Lung (tissue), 11 donors: ENCODE measurements at regions not wholly inside any gene's neighbourhood (a gene's known extent, or its start where the extent isn't known, plus 50 kb on each side); places are given as distances from the start of the nearest gene placed in this dataset.

Experiments used
- ATAC-seq: fragments of 200-7000 bp; cut with Tn5 transposase; one replicate; pipeline ENCODE4 v1.9.1; 2020; ENCODE audit warnings: moderate number of reproducible peaks; ENCODE audit not compliant: insufficient read depth, low FRiP score
- DNase-seq, 3 donors: peaks; one replicate each; pipeline ENCODE4 v3.0.0-alpha.2; 2013 to 2017
- H3K27ac ChIP-seq, 2 donors: one replicate each; pipeline ENCODE4 v1.5.1; 2013; ENCODE audit warnings: mild to moderate bottlenecking in 2 of 2, moderate library complexity in 2 of 2, control low read depth in 1 of 2, inconsistent platforms in 1 of 2, low read depth in 1 of 2, low read length in 1 of 2
- H3K27me3 ChIP-seq, 3 donors: one replicate each; pipeline ENCODE4 v1.5.1; 2013; ENCODE audit warnings: low read length in 2 of 3; ENCODE audit not compliant: control insufficient read depth in 3 of 3, insufficient read depth in 3 of 3
- H3K36me3 ChIP-seq, 4 donors: one replicate each; pipeline ENCODE4 v1.5.1; 2013; ENCODE audit warnings: low read length in 4 of 4, mild to moderate bottlenecking in 1 of 4, moderate library complexity in 1 of 4; ENCODE audit not compliant: control insufficient read depth in 4 of 4, insufficient read depth in 4 of 4
- H3K4me1 ChIP-seq, 5 donors: one replicate each; pipeline ENCODE4 v1.5.1; 2013; ENCODE audit warnings: low read length in 5 of 5, mild to moderate bottlenecking in 2 of 5, moderate library complexity in 1 of 5; ENCODE audit not compliant: control insufficient read depth in 5 of 5, insufficient read depth in 5 of 5
- H3K4me3 ChIP-seq: one replicate; pipeline ENCODE4 v1.5.1; 2013; ENCODE audit warnings: mild to moderate bottlenecking, control low read depth, moderate library complexity
- H3K9ac ChIP-seq, 2 donors: one replicate each; pipeline ENCODE4 v1.5.1; 2013; ENCODE audit warnings: low read length in 2 of 2, control low read depth in 1 of 2; ENCODE audit not compliant: insufficient read depth in 1 of 2
- H3K9me3 ChIP-seq, 4 donors: one replicate each; pipeline ENCODE4 v1.5.1; 2013; ENCODE audit warnings: low read length in 3 of 4, mild to moderate bottlenecking in 1 of 4, moderate library complexity in 1 of 4; ENCODE audit not compliant: control insufficient read depth in 4 of 4, insufficient read depth in 3 of 4
- CTCF ChIP-seq: IDR thresholded peaks from 2 replicates; pipeline ENCODE4 v1.5.1; 2012; ENCODE audit warnings: mild to moderate bottlenecking; ENCODE audit errors: control extremely low read depth, extremely low read depth
- WGBS, 2 donors: extraction: QIAGEN DNeasy Blood & Tissue Kit; methylation state at CpG; one replicate each; pipeline ENCODE4 v1.1.7; 2013; 5-methylcytosine and 5-hydroxymethylcytosine counted together
- donor health status: control.
- donor health status: control.
- donor health status: Bipolar disorder and iron deficiency.
- donor health status: healthy.
- donor health status: DM: yes; HTN: yes; CAD: no.

GRCh38 chr2:3079959-3080948, 297.4 kb downstream of the EIPR1 start:
- H3K27ac ChIP-seq: no peak overlapping the region
- TF ChIP-seq CTCF: no peak
- no peak overlapping the region for H3K9ac ChIP-seq
- no peak for ATAC-seq
- H3K36me3 ChIP-seq: no peaks in the 10 kb centered on the region
- no peak for DNase-seq
- 87 to 90% methylated on average over 14 of the region's 14 CpGs for WGBS, 2 donors
- H3K4me3 ChIP-seq: no peak overlapping the region
- H3K9me3 ChIP-seq: no peaks in the 10 kb centered on the region
- H3K4me1 ChIP-seq: peaks cover 0 to 6% (median 0%) of the 10 kb centered on the region in 5 donors
- H3K27me3 ChIP-seq: no peaks in the 10 kb centered on the region

GRCh38 chr2:3079466-3079865, 298.2 kb downstream of the EIPR1 start:
- peaks cover 0 to 6% (median 0%) of the 10 kb centered on the region in 5 donors for H3K4me1 ChIP-seq
- no peaks in the 10 kb centered on the region for H3K9me3 ChIP-seq
- no peaks in the 10 kb centered on the region for H3K36me3 ChIP-seq
- DNase-seq (no peak), ATAC-seq (no peak)
- no peak for TF ChIP-seq CTCF
- no peak overlapping the region for H3K27ac ChIP-seq
- WGBS, 2 donors: 55 to 76% methylated on average over 2 of the region's 2 CpGs
- no peak overlapping the region for H3K9ac ChIP-seq
- no peak overlapping the region for H3K4me3 ChIP-seq
- no peaks in the 10 kb centered on the region for H3K27me3 ChIP-seq

- no peak for DNase-seq
- no peaks in the 10 kb centered on the region for H3K36me3 ChIP-seq
- no peak overlapping the region for H3K4me3 ChIP-seq
- peaks cover 0 to 6% (median 0%) of the 10 kb centered on the region in 5 donors for H3K4me1 ChIP-seq
- no peak for TF ChIP-seq CTCF
- H3K9ac ChIP-seq: no peak overlapping the region
- no peaks in the 10 kb centered on the region for H3K27me3 ChIP-seq
- H3K27ac ChIP-seq: no peak overlapping the region
- 88 to 94% methylated on average over 4 of the region's 4 CpGs for WGBS, 2 donors
- H3K9me3 ChIP-seq: no peaks in the 10 kb centered on the region
- no peak for ATAC-seq
Observed at GRCh38 chr2:3078684-3079083, 298.9 kb downstream of the EIPR1 start.
